ENCODE measurements at regions not wholly inside any gene's neighbourhood (a gene's known extent, or its start where the extent isn't known, plus 50 kb on each side); places are given as distances from the start of the nearest gene placed in this dataset.
"Not testable (repeated sequence)": the region's sequence is repeated elsewhere in the genome, so short reads cannot be mapped to it uniquely, and the experiment has no call there.

GRCh38 chr6:12348530-12349511 is 58.7 kb downstream of the EDN1 start:
- FAIRE-seq, result no peak

GRCh38 chr6:12350644-12351170 is 60.5 kb downstream of the EDN1 start:
- FAIRE-seq, result no peak

GRCh38 chr6:12351672-12352071 is 61.5 kb downstream of the EDN1 start:
- no peak for FAIRE-seq

- no peak for FAIRE-seq
These were observed 63.6 kb downstream of the EDN1 start for GRCh38 chr6:12353731-12354130.

- no peak for FAIRE-seq
These were observed 64.3 kb downstream of the EDN1 start for GRCh38 chr6:12354499-12354898.

- no peak for FAIRE-seq
These were observed 65.2 kb downstream of the EDN1 start for GRCh38 chr6:12355354-12355753.

- FAIRE-seq, result no peak
These were observed 66.3 kb downstream of the EDN1 start for GRCh38 chr6:12356431-12356830.

- no peak for FAIRE-seq
These were observed 67.1 kb downstream of the EDN1 start for GRCh38 chr6:12356983-12357972.

GRCh38 chr6:12359036-12359435 is 68.9 kb downstream of the EDN1 start:
- no peak for FAIRE-seq

GRCh38 chr6:12361042-12361765 is 71.0 kb downstream of the EDN1 start:
- FAIRE-seq, result no peak

- not testable (repeated sequence) for FAIRE-seq
These were observed 73.1 kb downstream of the EDN1 start for GRCh38 chr6:12363277-12363650.

GRCh38 chr6:12363651-12364381 is 73.7 kb downstream of the EDN1 start:
- FAIRE-seq, result no peak

- FAIRE-seq, result no peak
These were observed 74.5 kb downstream of the EDN1 start for GRCh38 chr6:12364621-12365020.

GRCh38 chr6:12366731-12367130 is 76.6 kb downstream of the EDN1 start:
- FAIRE-seq, result no peak

- no peak for FAIRE-seq
These were observed 77.3 kb downstream of the EDN1 start for GRCh38 chr6:12367412-12367811.

- no peak for FAIRE-seq
These were observed 79.2 kb downstream of the EDN1 start for GRCh38 chr6:12369355-12369754.

- FAIRE-seq, result no peak
These were observed 79.7 kb downstream of the EDN1 start for GRCh38 chr6:12369781-12370262.

GRCh38 chr6:12371151-12371550 is 81.0 kb downstream of the EDN1 start:
- no peak for FAIRE-seq

- FAIRE-seq, result no peak
These were observed 81.5 kb downstream of the EDN1 start for GRCh38 chr6:12371641-12372146.

GRCh38 chr6:12379181-12379580 is 89.0 kb downstream of the EDN1 start:
- FAIRE-seq, result peak; percentile 24

GRCh38 chr6:12381587-12381986 is 91.4 kb downstream of the EDN1 start:
- no peak for FAIRE-seq

All from colon (tissue), 2 donors.